ENCODE measurements at regions not wholly inside any gene's neighbourhood (a gene's known extent, or its start where the extent isn't known, plus 50 kb on each side); places are given as distances from the start of the nearest gene placed in this dataset.

- TF ChIP-seq CTCF (IDR thresholded peaks at IDR 0.05; ENCODE audit: control extremely low read depth in 1 of 3, insufficient read depth in 1 of 3, low read depth in 1 of 3, low read length in 3 of 3): no peak
- TF ChIP-seq TAF1 (IDR thresholded peaks at IDR 0.05; ENCODE audit: low read depth, low read length): no peak
Observed at GRCh38 chr9:26684029-26684428, 208.6 kb downstream of the CAAP1 start.
